HEK293 (cell line): ENCODE measurements at regions not wholly inside any gene's neighbourhood (a gene's known extent, or its start where the extent isn't known, plus 50 kb on each side); places are given as distances from the start of the nearest gene placed in this dataset.

Source experiments
- CTCF ChIA-PET: fragments of 350-600 bp; formaldehyde crosslinking; extraction: SDS; loops from one replicate; lab custom pipeline; 2021; ENCODE audit warnings: antibody characterized with exemption; lab: Yijun Ruan, JAX
- POLR2A ChIA-PET: fragments of 300-600 bp; formaldehyde crosslinking; extraction: SDS; loops from one replicate; lab custom pipeline; 2020; ENCODE audit warnings: antibody characterized with exemption, inconsistent platforms; lab: Yijun Ruan, JAX
- H3K27ac ChIP-seq: fragments of 200-500 bp; sonication (Bioruptor generic); 2 replicates; pipeline ENCODE4 v1.5.1; 2014; ENCODE audit warnings: low read depth, low read length, control low read depth, inconsistent platforms; ENCODE audit errors: extremely low read depth
- H3K36me3 ChIP-seq, 2 experiments: fragments of 200-500 bp in 1 of 2; sonication (Bioruptor generic) in 1 of 2; 1 replicate in 1 of 2; 2 replicates in 1 of 2; pipeline ENCODE4 v1.5.1; 2014 to 2017; ENCODE audit warnings: inconsistent platforms in 2 of 2, low read length in 2 of 2; ENCODE audit not compliant: control insufficient read depth in 2 of 2, insufficient read depth in 1 of 2
- H3K4me1 ChIP-seq: fragments of 200-500 bp; sonication (Bioruptor generic); 2 replicates; pipeline ENCODE4 v1.5.1; 2014; ENCODE audit warnings: mild to moderate bottlenecking, low read length, inconsistent platforms; ENCODE audit not compliant: control insufficient read depth, insufficient read depth
- H3K4me3 ChIP-seq: 2 replicates; pipeline ENCODE4 v1.5.1; 2011; ENCODE audit warnings: low read depth, mild to moderate bottlenecking, control low read depth, low read length, moderate library complexity
- H3K9me3 ChIP-seq: fragments of 200-500 bp; sonication (Bioruptor generic); 2 replicates; pipeline ENCODE4 v1.5.1; 2014; ENCODE audit warnings: low read depth, low read length, inconsistent platforms; ENCODE audit not compliant: control insufficient read depth, insufficient read depth
- BCL11A ChIP-seq: fragments of 450-650 bp; formaldehyde crosslinking; IDR thresholded peaks from 2 replicates; pipeline ENCODE4 v1.5.1; 2016; ENCODE audit warnings: low read depth, missing biosample characterization, missing genetic modification characterization
- GLIS1 ChIP-seq: fragments of 450-650 bp; formaldehyde crosslinking; IDR thresholded peaks from 2 replicates; pipeline ENCODE4 v1.5.1; 2016; ENCODE audit warnings: missing biosample characterization, missing genetic modification characterization
- MEIS1 ChIP-seq: sonication (generic); formaldehyde crosslinking; IDR thresholded peaks from 2 replicates; pipeline ENCODE4 v1.8.1; 2022; ENCODE audit warnings: missing genetic modification reagents, mild to moderate bottlenecking, borderline replicate concordance
- PRDM2 ChIP-seq: fragments of 450-650 bp; formaldehyde crosslinking; IDR thresholded peaks from 2 replicates; pipeline ENCODE4 v1.5.1; 2016; ENCODE audit warnings: missing biosample characterization, missing genetic modification characterization, borderline replicate concordance
- ZBTB21 ChIP-seq: fragments of 450-650 bp; formaldehyde crosslinking; IDR thresholded peaks from 2 replicates; pipeline ENCODE4 v1.5.1; 2017; ENCODE audit warnings: missing biosample characterization, missing genetic modification characterization
- ZNF155 ChIP-seq: fragments of 450-650 bp; formaldehyde crosslinking; IDR thresholded peaks from 2 replicates; pipeline ENCODE4 v1.5.1; 2016; ENCODE audit warnings: missing biosample characterization, missing genetic modification characterization
- ZNF2 ChIP-seq: fragments of 450-650 bp; formaldehyde crosslinking; IDR thresholded peaks from 2 replicates; pipeline ENCODE4 v1.5.1; 2016; ENCODE audit warnings: missing biosample characterization, missing genetic modification characterization
- ZNF23 ChIP-seq: fragments of 450-650 bp; formaldehyde crosslinking; IDR thresholded peaks from 2 replicates; pipeline ENCODE4 v1.5.1; 2016; ENCODE audit warnings: missing biosample characterization, missing genetic modification characterization, borderline replicate concordance
- ZNF266 ChIP-seq: fragments of 450-650 bp; formaldehyde crosslinking; IDR thresholded peaks from 2 replicates; pipeline ENCODE4 v1.5.1; 2016; ENCODE audit warnings: missing biosample characterization, missing genetic modification characterization, low read depth
- ZNF513 ChIP-seq: fragments of 450-650 bp; IDR thresholded peaks from 2 replicates; pipeline ENCODE4 v1.5.1; 2018; ENCODE audit warnings: missing biosample characterization, missing genetic modification characterization
- ZNF529 ChIP-seq: fragments of 450-650 bp; formaldehyde crosslinking; IDR thresholded peaks from 2 replicates; pipeline ENCODE4 v1.5.1; 2017; ENCODE audit warnings: missing genetic modification characterization, missing biosample characterization; ENCODE audit not compliant: insufficient replicate concordance
- ZNF600 ChIP-seq: fragments of 450-650 bp; formaldehyde crosslinking; IDR thresholded peaks from 2 replicates; pipeline ENCODE4 v1.5.1; 2016; ENCODE audit warnings: missing biosample characterization, missing genetic modification characterization
- ZNF610 ChIP-seq: fragments of 450-650 bp; formaldehyde crosslinking; IDR thresholded peaks from 2 replicates; pipeline ENCODE4 v1.5.1; 2016; ENCODE audit warnings: missing biosample characterization, missing genetic modification characterization, borderline replicate concordance
- ZNF623 ChIP-seq: fragments of 450-650 bp; formaldehyde crosslinking; IDR thresholded peaks from 2 replicates; pipeline ENCODE4 v1.5.1; 2016; ENCODE audit warnings: missing biosample characterization, missing genetic modification characterization
- ZNF654 ChIP-seq: fragments of 450-650 bp; formaldehyde crosslinking; IDR thresholded peaks from 2 replicates; pipeline ENCODE4 v1.5.1; 2016; ENCODE audit warnings: low read depth, missing biosample characterization, missing genetic modification characterization
- ZNF677 ChIP-seq: fragments of 450-650 bp; IDR thresholded peaks from 2 replicates; pipeline ENCODE4 v1.5.0; 2018; ENCODE audit warnings: missing biosample characterization, mild to moderate bottlenecking, missing genetic modification characterization, moderate library complexity
- ZNF768 ChIP-seq: fragments of 450-650 bp; formaldehyde crosslinking; IDR thresholded peaks from 2 replicates; pipeline ENCODE4 v1.5.1; 2018; ENCODE audit warnings: missing biosample characterization, mild to moderate bottlenecking, missing genetic modification characterization
- ZNF785 ChIP-seq: fragments of 450-650 bp; formaldehyde crosslinking; IDR thresholded peaks from 2 replicates; pipeline ENCODE4 v1.5.1; 2016; ENCODE audit warnings: missing biosample characterization, missing genetic modification characterization
- TF ChIP-seq, protein P1 (sequence below): fragments of 450-650 bp; formaldehyde crosslinking; IDR thresholded peaks from 2 replicates; pipeline ENCODE4 v1.5.1; 2017; ENCODE audit warnings: missing biosample characterization, missing genetic modification characterization
- TF ChIP-seq, protein P2 (sequence below): fragments of 450-650 bp; formaldehyde crosslinking; IDR thresholded peaks from 2 replicates; pipeline ENCODE4 v1.5.1; 2016; ENCODE audit warnings: missing biosample characterization, missing genetic modification characterization

DNA sequence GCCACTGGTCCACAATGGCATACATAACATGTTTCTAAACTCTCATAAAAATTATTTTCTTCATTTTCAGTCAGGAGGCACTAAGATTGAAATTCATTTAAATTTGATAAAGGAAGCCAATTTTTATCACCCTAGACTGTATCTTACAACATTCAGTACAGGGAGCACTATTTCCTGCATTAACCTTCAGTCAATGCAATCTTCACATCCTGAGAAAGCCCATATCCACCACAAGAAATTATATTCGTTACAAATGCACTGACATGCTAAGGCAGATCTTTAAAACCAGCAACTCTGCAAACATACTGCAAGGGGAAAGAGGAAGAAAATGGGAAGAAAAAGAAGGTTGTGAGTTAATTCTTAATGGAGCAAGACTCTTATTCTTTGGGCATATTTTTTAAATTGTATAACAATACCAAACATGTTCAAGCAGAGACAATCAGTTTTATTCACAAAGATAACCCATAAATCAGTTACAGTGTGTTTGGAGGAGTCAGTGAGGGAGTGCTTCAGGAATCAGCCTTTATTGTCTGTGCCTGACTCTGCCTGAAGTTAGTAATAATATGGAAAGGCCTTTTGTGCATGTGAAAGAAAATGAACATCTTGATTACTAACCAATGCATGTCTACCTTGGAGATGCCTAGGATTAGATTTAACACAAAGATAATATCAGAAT lies 370.1 kb downstream of the FBXO15 start (continued):
- TF ChIP-seq, protein P1, sequence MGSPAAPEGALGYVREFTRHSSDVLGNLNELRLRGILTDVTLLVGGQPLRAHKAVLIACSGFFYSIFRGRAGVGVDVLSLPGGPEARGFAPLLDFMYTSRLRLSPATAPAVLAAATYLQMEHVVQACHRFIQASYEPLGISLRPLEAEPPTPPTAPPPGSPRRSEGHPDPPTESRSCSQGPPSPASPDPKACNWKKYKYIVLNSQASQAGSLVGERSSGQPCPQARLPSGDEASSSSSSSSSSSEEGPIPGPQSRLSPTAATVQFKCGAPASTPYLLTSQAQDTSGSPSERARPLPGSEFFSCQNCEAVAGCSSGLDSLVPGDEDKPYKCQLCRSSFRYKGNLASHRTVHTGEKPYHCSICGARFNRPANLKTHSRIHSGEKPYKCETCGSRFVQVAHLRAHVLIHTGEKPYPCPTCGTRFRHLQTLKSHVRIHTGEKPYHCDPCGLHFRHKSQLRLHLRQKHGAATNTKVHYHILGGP (tag by site-specific recombination), result no peak
- TF ChIP-seq ZNF623, result no peak
- no peak for TF ChIP-seq ZNF2
- no peak for TF ChIP-seq GLIS1 (tag by site-specific recombination)
- TF ChIP-seq, protein P2, sequence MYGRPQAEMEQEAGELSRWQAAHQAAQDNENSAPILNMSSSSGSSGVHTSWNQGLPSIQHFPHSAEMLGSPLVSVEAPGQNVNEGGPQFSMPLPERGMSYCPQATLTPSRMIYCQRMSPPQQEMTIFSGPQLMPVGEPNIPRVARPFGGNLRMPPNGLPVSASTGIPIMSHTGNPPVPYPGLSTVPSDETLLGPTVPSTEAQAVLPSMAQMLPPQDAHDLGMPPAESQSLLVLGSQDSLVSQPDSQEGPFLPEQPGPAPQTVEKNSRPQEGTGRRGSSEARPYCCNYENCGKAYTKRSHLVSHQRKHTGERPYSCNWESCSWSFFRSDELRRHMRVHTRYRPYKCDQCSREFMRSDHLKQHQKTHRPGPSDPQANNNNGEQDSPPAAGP (tag by site-specific recombination), result no peak
- TF ChIP-seq ZNF610, result no peak
- TF ChIP-seq ZNF23 (tag by site-specific recombination), result no peak
- TF ChIP-seq ZNF600 (tag by site-specific recombination), result no peak
- TF ChIP-seq ZNF677 (tag by site-specific recombination), result no peak
- TF ChIP-seq ZNF529, result no peak
- TF ChIP-seq PRDM2 (tag by site-specific recombination), result no peak
- TF ChIP-seq ZNF654 (tag by site-specific recombination), result no peak

DNA sequence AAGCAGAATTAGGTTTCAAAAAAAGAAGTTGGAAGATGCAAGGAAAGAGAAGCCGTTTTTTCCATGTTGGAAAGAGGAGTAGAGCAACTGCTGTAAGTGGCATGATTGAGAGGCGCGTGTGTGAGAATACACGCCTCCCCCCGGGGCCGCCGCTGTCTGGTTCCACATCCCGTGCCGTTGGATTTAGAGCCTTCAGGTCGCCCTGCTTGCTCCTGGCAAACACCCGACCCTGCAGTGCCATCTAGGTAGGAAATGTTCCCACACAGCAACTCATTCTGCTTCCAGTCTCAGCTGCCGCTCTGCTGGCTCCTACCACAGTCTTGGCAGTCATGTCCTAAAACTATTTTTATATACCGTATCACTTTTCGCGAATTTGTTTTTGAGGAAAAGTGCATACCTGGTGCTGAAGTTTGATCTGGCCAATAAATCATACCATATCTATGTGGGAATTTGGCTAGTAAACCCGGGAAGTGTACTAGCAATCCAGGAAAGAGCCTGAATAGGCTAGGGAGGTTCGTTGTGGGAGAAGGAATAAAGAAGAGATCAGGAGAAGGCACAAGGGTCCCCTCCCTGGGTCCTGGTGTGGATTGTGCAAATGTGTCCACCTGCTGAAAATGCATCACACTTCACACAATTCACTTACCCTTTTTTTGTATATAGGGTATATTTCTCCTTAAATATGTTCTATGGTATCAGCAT lies 372.7 kb downstream of the FBXO15 start:
- no peak overlapping the region for H3K27ac ChIP-seq
- H3K4me3 ChIP-seq, result no peak overlapping the region
- CTCF ChIA-PET, result interaction anchor here (0.7 kb wide), 1 partner anchor 326 kb away, joined by 4 read pairs; no protein-coding TSS in a partner anchor
- POLR2A ChIA-PET, result no interaction called here
- H3K4me1 ChIP-seq, result no peaks in the 10 kb centered on the region
- no peaks in the 10 kb centered on the region for H3K9me3 ChIP-seq
- H3K36me3 ChIP-seq, result no peaks in the 10 kb centered on the region
- TF ChIP-seq ZBTB21 (tag by site-specific recombination) (no peak), ZNF155 (no peak), ZNF785 (tag by site-specific recombination) (no peak), BCL11A (no peak), PRDM2 (tag by site-specific recombination) (no peak), ZNF266 (tag by site-specific recombination) (no peak), MEIS1 (CRISPR knock-in tag) (no peak), ZNF768 (no peak), ZNF513 (tag by site-specific recombination) (no peak)
